Keratinocyte (primary cell): ENCODE measurements at regions not wholly inside any gene's neighbourhood (a gene's known extent, or its start where the extent isn't known, plus 50 kb on each side); places are given as distances from the start of the nearest gene placed in this dataset.

Source experiments
- DNase-seq: peaks from one replicate; pipeline ENCODE4 v3.0.0-alpha.2; 2011; ENCODE audit warnings: low read depth, missing footprints, low spot score
- FAIRE-seq: peaks from 2 replicates; lab custom pipeline; 2011; peaks lifted over from hg19 to GRCh38; lab: Jason Lieb, UNC
- H2AFZ ChIP-seq: 2 replicates; pipeline ENCODE4 v1.6.0; 2012; ENCODE audit warnings: low read length, control low read depth, inconsistent platforms; ENCODE audit not compliant: control insufficient read depth
- H3K27ac ChIP-seq: 2 replicates; pipeline ENCODE4 v1.5.1; 2011; ENCODE audit warnings: low read length; ENCODE audit not compliant: control insufficient read depth, insufficient read depth
- H3K27me3 ChIP-seq: 3 replicates; pipeline ENCODE4 v1.6.0; 2011; ENCODE audit warnings: low read length; ENCODE audit not compliant: control insufficient read depth, insufficient read depth; ENCODE audit errors: extremely low read depth
- H3K36me3 ChIP-seq, 2 experiments: 2 replicates in 1 of 2; 3 replicates in 1 of 2; pipeline ENCODE4 v1.5.1; 2011; ENCODE audit warnings: low read length in 2 of 2, mild to moderate bottlenecking in 1 of 2; ENCODE audit not compliant: control insufficient read depth in 2 of 2, insufficient read depth in 2 of 2; ENCODE audit errors: extremely low read depth in 1 of 2
- H3K4me1 ChIP-seq: 3 replicates; pipeline ENCODE4 v1.5.1; 2011; ENCODE audit warnings: low read length; ENCODE audit not compliant: control insufficient read depth, insufficient read depth; ENCODE audit errors: extremely low read depth
- H3K4me2 ChIP-seq: 3 replicates; pipeline ENCODE4 v1.6.0; 2011; ENCODE audit warnings: low read depth, low read length; ENCODE audit not compliant: control insufficient read depth, insufficient read depth; ENCODE audit errors: extremely low read depth
- H3K4me3 ChIP-seq, 3 experiments: fragments of 200-600 bp in 1 of 3; sonication (generic) in 1 of 3; 2 replicates in 2 of 3; 3 replicates in 1 of 3; pipeline ENCODE4 v1.5.1; 2011 to 2016; ENCODE audit warnings: low read length in 3 of 3, mild to moderate bottlenecking in 3 of 3, control low read depth in 2 of 3, inconsistent platforms in 1 of 3, low read depth in 1 of 3, mixed read lengths in 1 of 3, mixed run types in 1 of 3, moderate library complexity in 1 of 3; ENCODE audit not compliant: control insufficient read depth in 2 of 3, insufficient read depth in 2 of 3; ENCODE audit errors: extremely low read depth in 1 of 3
- H3K79me2 ChIP-seq: 2 replicates; pipeline ENCODE4 v1.6.0; 2012; ENCODE audit warnings: low read length; ENCODE audit not compliant: control insufficient read depth, insufficient read depth
- H3K9ac ChIP-seq: 3 replicates; pipeline ENCODE4 v1.6.0; 2011; ENCODE audit warnings: low read length; ENCODE audit not compliant: control insufficient read depth, insufficient read depth; ENCODE audit errors: extremely low read depth
- H3K9me1 ChIP-seq: 3 replicates; pipeline ENCODE4 v1.6.0; 2011; ENCODE audit warnings: low read length; ENCODE audit not compliant: control insufficient read depth, insufficient read depth; ENCODE audit errors: extremely low read depth
- H3K9me3 ChIP-seq: 2 replicates; pipeline ENCODE4 v1.5.1; 2012; ENCODE audit warnings: low read depth, low read length; ENCODE audit not compliant: control insufficient read depth
- H4K20me1 ChIP-seq: 3 replicates; pipeline ENCODE4 v1.6.0; 2011; ENCODE audit warnings: low read length; ENCODE audit not compliant: control insufficient read depth, insufficient read depth; ENCODE audit errors: extremely low read depth
- EZH2 ChIP-seq: IDR thresholded peaks from one replicate; pipeline ENCODE4 v1.6.1; 2012; ENCODE audit warnings: inconsistent platforms, mild to moderate bottlenecking, low read length, moderate library complexity
- dilution Hi-C: fragments of 300-500 bp; cut with MboI; formaldehyde crosslinking; loops from one replicate; pipeline ENCODE4 v1.7.0; 2020; ENCODE audit warnings: low sequenced_read_pairs; ENCODE audit not compliant: extremely low pct_ligation_motif_present
- TF ChIP-seq, protein P1 (sequence below), 3 experiments: IDR thresholded peaks in 1 of 3; conservative IDR thresholded peaks in 1 of 3; optimal IDR thresholded peaks in 1 of 3; 2 replicates in 2 of 3; 3 replicates in 1 of 3; pipeline versions ENCODE3 to v1.5.1; 2011; ENCODE audit warnings: low read length in 3 of 3, mild to moderate bottlenecking in 3 of 3, moderate library complexity in 2 of 3, control low read depth in 1 of 3, inconsistent platforms in 1 of 3; ENCODE audit not compliant: insufficient read depth in 2 of 3; ENCODE audit errors: extremely low read depth in 1 of 3

- Histone ChIP-seq H2AFZ (no peak overlapping the region), H3K79me2 (no peaks in the 10 kb centered on the region), H4K20me1 (no peaks in the 10 kb centered on the region), H3K9ac (no peak overlapping the region), H3K4me2 (no peak overlapping the region), H3K9me3 (no peaks in the 10 kb centered on the region), H3K27ac (no peak overlapping the region), H3K27me3 (no peaks in the 10 kb centered on the region), H3K9me1 (no peaks in the 10 kb centered on the region), H3K4me1 (no peaks in the 10 kb centered on the region), H3K36me3 (no peaks in the 10 kb centered on the region), H3K4me3 (no peak overlapping the region)
- FAIRE-seq (no peak), DNase-seq (no peak)
- TF ChIP-seq, protein P1, sequence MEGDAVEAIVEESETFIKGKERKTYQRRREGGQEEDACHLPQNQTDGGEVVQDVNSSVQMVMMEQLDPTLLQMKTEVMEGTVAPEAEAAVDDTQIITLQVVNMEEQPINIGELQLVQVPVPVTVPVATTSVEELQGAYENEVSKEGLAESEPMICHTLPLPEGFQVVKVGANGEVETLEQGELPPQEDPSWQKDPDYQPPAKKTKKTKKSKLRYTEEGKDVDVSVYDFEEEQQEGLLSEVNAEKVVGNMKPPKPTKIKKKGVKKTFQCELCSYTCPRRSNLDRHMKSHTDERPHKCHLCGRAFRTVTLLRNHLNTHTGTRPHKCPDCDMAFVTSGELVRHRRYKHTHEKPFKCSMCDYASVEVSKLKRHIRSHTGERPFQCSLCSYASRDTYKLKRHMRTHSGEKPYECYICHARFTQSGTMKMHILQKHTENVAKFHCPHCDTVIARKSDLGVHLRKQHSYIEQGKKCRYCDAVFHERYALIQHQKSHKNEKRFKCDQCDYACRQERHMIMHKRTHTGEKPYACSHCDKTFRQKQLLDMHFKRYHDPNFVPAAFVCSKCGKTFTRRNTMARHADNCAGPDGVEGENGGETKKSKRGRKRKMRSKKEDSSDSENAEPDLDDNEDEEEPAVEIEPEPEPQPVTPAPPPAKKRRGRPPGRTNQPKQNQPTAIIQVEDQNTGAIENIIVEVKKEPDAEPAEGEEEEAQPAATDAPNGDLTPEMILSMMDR (optimal IDR thresholded peaks at IDR 0.05 in 1 of 3, IDR thresholded peaks at IDR 0.05 in 1 of 3, conservative IDR thresholded peaks at IDR 0.05 in 1 of 3; ENCODE audit: extremely low read depth in 1 of 3, insufficient read depth in 2 of 3, low read length in 3 of 3): no peak
- no peak for TF ChIP-seq EZH2
- dilution Hi-C loops: no loop called here
Measured at GRCh38 chr7:123047955-123048354, 52.5 kb upstream of the TAS2R16 start.
